HUES48 (cell line): ENCODE measurements at regions not wholly inside any gene's neighbourhood (a gene's known extent, or its start where the extent isn't known, plus 50 kb on each side); places are given as distances from the start of the nearest gene placed in this dataset.

Experiments
- H3K27ac ChIP-seq: one replicate; pipeline ENCODE4 v1.7.0; 2013; ENCODE audit warnings: low read depth, low read length, inconsistent platforms
- H3K27me3 ChIP-seq: 2 replicates; pipeline ENCODE4 v1.6.1; 2013; ENCODE audit warnings: mild to moderate bottlenecking, low read length; ENCODE audit not compliant: control insufficient read depth, insufficient read depth
- H3K36me3 ChIP-seq: 2 replicates; pipeline ENCODE4 v1.6.1; 2013; ENCODE audit warnings: low read length; ENCODE audit not compliant: control insufficient read depth, insufficient read depth
- H3K4me1 ChIP-seq: 2 replicates; pipeline ENCODE4 v1.6.1; 2013; ENCODE audit warnings: mild to moderate bottlenecking, low read length; ENCODE audit not compliant: control insufficient read depth, insufficient read depth
- H3K4me3 ChIP-seq: 2 replicates; pipeline ENCODE4 v1.5.1; 2013; ENCODE audit warnings: mild to moderate bottlenecking, low read depth, low read length
- H3K9ac ChIP-seq: 2 replicates; pipeline ENCODE4 v1.6.1; 2013; ENCODE audit warnings: mild to moderate bottlenecking, low read depth, low read length, moderate library complexity
- H3K9me3 ChIP-seq: 2 replicates; pipeline ENCODE4 v1.6.1; 2013; ENCODE audit warnings: low read length; ENCODE audit not compliant: control insufficient read depth, insufficient read depth

GRCh38 chr13:106138620-106139019 is 396.8 kb downstream of the EFNB2 start:
- Histone ChIP-seq H3K4me3 (no peak overlapping the region), H3K9ac (no peak overlapping the region), H3K4me1 (peaks cover 7% of the 10 kb centered on the region), H3K27me3 (no peaks in the 10 kb centered on the region), H3K27ac (no peak overlapping the region), H3K9me3 (peaks cover 2% of the 10 kb centered on the region; the same call in 1 of the 2 replicates), H3K36me3 (no peaks in the 10 kb centered on the region)

- H3K36me3 ChIP-seq: no peaks in the 10 kb centered on the region
- no peaks in the 10 kb centered on the region for H3K4me1 ChIP-seq
- no peaks in the 10 kb centered on the region for H3K27me3 ChIP-seq
- H3K9me3 ChIP-seq: peaks cover 4% of the 10 kb centered on the region
- H3K9ac ChIP-seq: no peak overlapping the region
- H3K27ac ChIP-seq: no peak overlapping the region
- H3K4me3 ChIP-seq: no peak overlapping the region
Observed at GRCh38 chr13:106133025-106133424, 402.4 kb downstream of the EFNB2 start.

GRCh38 chr13:106132216-106132615 is 403.2 kb downstream of the EFNB2 start:
- H3K4me1 ChIP-seq: no peaks in the 10 kb centered on the region
- H3K4me3 ChIP-seq: no peak overlapping the region
- no peaks in the 10 kb centered on the region for H3K27me3 ChIP-seq
- peaks cover 4% of the 10 kb centered on the region for H3K9me3 ChIP-seq
- no peak overlapping the region for H3K9ac ChIP-seq
- H3K36me3 ChIP-seq: no peaks in the 10 kb centered on the region
- no peak overlapping the region for H3K27ac ChIP-seq

GRCh38 chr13:106129993-106130392 is 405.5 kb downstream of the EFNB2 start:
- no peaks in the 10 kb centered on the region for H3K27me3 ChIP-seq
- no peak overlapping the region for H3K27ac ChIP-seq
- no peak overlapping the region for H3K4me3 ChIP-seq
- no peaks in the 10 kb centered on the region for H3K36me3 ChIP-seq
- no peaks in the 10 kb centered on the region for H3K4me1 ChIP-seq
- no peak overlapping the region for H3K9ac ChIP-seq
- peaks cover 4% of the 10 kb centered on the region for H3K9me3 ChIP-seq

GRCh38 chr13:106129273-106129672 is 406.2 kb downstream of the EFNB2 start:
- Histone ChIP-seq H3K27me3 (no peaks in the 10 kb centered on the region), H3K4me3 (no peak overlapping the region), H3K4me1 (no peaks in the 10 kb centered on the region), H3K9me3 (peaks cover 4% of the 10 kb centered on the region), H3K36me3 (no peaks in the 10 kb centered on the region), H3K27ac (no peak overlapping the region), H3K9ac (no peak overlapping the region)

GRCh38 chr13:106122234-106122633 is 413.2 kb downstream of the EFNB2 start:
- H3K9me3 ChIP-seq: no peaks in the 10 kb centered on the region
- H3K27me3 ChIP-seq: no peaks in the 10 kb centered on the region
- H3K4me1 ChIP-seq: peaks cover 20% of the 10 kb centered on the region
- H3K36me3 ChIP-seq: no peaks in the 10 kb centered on the region
- no peak overlapping the region for H3K9ac ChIP-seq
- no peak overlapping the region for H3K4me3 ChIP-seq
- H3K27ac ChIP-seq: no peak overlapping the region

GRCh38 chr13:106121173-106121754 is 414.2 kb downstream of the EFNB2 start:
- Histone ChIP-seq H3K4me1 (peaks cover 20% of the 10 kb centered on the region), H3K9ac (no peak overlapping the region), H3K27ac (no peak overlapping the region), H3K36me3 (no peaks in the 10 kb centered on the region), H3K27me3 (no peaks in the 10 kb centered on the region), H3K4me3 (no peak overlapping the region), H3K9me3 (no peaks in the 10 kb centered on the region)

GRCh38 chr13:106118996-106119395 is 416.5 kb downstream of the EFNB2 start:
- Histone ChIP-seq H3K27ac (peak overlapping the region; percentile 20), H3K27me3 (no peaks in the 10 kb centered on the region), H3K4me1 (peaks cover 20% of the 10 kb centered on the region), H3K9ac (no peak overlapping the region), H3K4me3 (no peak overlapping the region), H3K9me3 (no peaks in the 10 kb centered on the region), H3K36me3 (no peaks in the 10 kb centered on the region)

- Histone ChIP-seq H3K27me3 (no peaks in the 10 kb centered on the region), H3K36me3 (no peaks in the 10 kb centered on the region), H3K9me3 (no peaks in the 10 kb centered on the region), H3K9ac (no peak overlapping the region), H3K27ac (no peak overlapping the region), H3K4me1 (peaks cover 20% of the 10 kb centered on the region), H3K4me3 (no peak overlapping the region)
Observed at GRCh38 chr13:106118050-106118449, 417.4 kb downstream of the EFNB2 start.

GRCh38 chr13:106117640-106118039 is 417.8 kb downstream of the EFNB2 start:
- H3K4me1 ChIP-seq: peaks cover 20% of the 10 kb centered on the region
- no peaks in the 10 kb centered on the region for H3K27me3 ChIP-seq
- no peaks in the 10 kb centered on the region for H3K9me3 ChIP-seq
- H3K27ac ChIP-seq: no peak overlapping the region
- H3K9ac ChIP-seq: no peak overlapping the region
- no peak overlapping the region for H3K4me3 ChIP-seq
- H3K36me3 ChIP-seq: no peaks in the 10 kb centered on the region

GRCh38 chr13:106117035-106117434 is 418.4 kb downstream of the EFNB2 start:
- no peaks in the 10 kb centered on the region for H3K9me3 ChIP-seq
- H3K27ac ChIP-seq: no peak overlapping the region
- H3K36me3 ChIP-seq: no peaks in the 10 kb centered on the region

More at GRCh38 chr13:106117035-106117434, 418.4 kb downstream of the EFNB2 start:
- H3K9ac ChIP-seq: no peak overlapping the region
- H3K4me3 ChIP-seq: no peak overlapping the region
- peaks cover 20% of the 10 kb centered on the region for H3K4me1 ChIP-seq
- H3K27me3 ChIP-seq: no peaks in the 10 kb centered on the region
